GM12872 (cell line): ENCODE measurements at regions not wholly inside any gene's neighbourhood (a gene's known extent, or its start where the extent isn't known, plus 50 kb on each side); places are given as distances from the start of the nearest gene placed in this dataset.

Experiments
- CTCF ChIP-seq: IDR thresholded peaks from 3 replicates; pipeline ENCODE4 v1.5.1; 2011; ENCODE audit warnings: low read depth, mild to moderate bottlenecking, low read length, moderate library complexity; ENCODE audit not compliant: insufficient read depth

DNA sequence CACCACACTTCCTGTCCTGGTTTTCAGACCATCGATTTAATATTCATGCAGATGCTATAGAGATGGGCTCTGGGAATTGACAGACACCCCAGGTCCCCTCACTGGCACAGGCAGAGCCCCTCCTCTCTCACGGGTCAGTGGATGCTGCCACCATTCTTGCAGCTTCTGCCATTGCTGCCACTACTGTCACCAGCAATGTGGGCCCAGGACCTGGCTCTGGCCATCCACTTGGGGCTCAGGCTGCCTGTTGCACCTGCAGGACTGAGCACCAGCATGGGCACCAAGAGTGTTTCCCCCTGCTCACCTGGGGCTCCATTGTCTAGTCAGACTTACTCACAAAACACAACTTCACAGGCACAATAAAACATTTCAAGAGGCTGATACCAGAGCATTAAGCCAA is 479.0 kb upstream of the ZNF608 start:
- TF ChIP-seq CTCF = no peak

DNA sequence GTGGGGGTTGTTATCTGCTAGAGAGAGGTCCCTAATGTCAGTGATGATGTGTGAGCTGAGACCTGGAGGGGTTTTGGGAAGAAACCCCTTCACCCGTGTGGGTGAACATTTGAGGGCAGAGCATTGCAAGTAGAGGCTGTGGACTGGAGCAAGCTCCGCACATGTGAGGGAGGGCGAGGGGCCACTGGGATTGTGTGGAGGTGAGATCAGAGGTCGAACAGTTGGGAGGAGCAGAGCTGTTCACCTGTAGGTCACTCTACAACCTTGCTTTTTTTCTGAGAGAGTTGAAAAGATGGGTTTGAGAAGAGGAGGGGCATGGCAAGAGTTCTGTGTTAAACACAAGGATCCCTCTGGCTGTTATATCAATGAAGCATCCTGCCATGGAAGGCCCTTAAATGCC is 480.4 kb upstream of the ZNF608 start:
- TF ChIP-seq CTCF = no peak

- TF ChIP-seq CTCF = peak; percentile 41; the same call in 1 of the 3 replicates
Observed at GRCh38 chr5:125227333-125228095, 481.1 kb upstream of the ZNF608 start.

- TF ChIP-seq CTCF = no peak
Observed at GRCh38 chr5:125228363-125229070, 482.1 kb upstream of the ZNF608 start.

- no peak for TF ChIP-seq CTCF
Observed at GRCh38 chr5:125229556-125229955, 483.1 kb upstream of the ZNF608 start.

- no peak for TF ChIP-seq CTCF
Observed at GRCh38 chr5:125232779-125233230, 486.4 kb upstream of the ZNF608 start.

DNA sequence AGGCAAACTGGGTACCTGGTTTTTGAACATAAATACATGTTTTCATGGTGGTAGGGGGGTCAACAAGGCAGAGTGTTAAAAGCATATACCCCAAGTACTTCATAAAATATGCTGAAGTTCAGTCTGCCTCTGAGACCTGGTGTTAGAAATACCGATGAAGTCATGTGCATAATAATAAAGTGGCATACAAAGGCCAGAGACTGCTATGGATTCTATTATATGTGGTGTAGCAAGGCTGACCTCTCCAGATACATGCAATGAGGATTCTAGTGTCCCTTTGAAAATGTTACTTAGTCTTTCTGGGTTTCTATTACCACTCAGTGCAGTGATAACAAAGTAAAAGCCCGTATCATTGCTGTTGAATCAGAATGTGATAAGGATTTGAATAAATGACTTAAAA is 487.5 kb upstream of the ZNF608 start:
- no peak for TF ChIP-seq CTCF
